Upper lobe of left lung (tissue), 6 donors: ENCODE measurements at regions not wholly inside any gene's neighbourhood (a gene's known extent, or its start where the extent isn't known, plus 50 kb on each side); places are given as distances from the start of the nearest gene placed in this dataset.

Experiments used
- ATAC-seq, 2 donors: fragments of 200-7000 bp; cut with Tn5 transposase; one replicate each; pipeline ENCODE4 v1.9.1; 2022; ENCODE audit warnings: mild to moderate bottlenecking in 2 of 2, moderate library complexity in 2 of 2; ENCODE audit not compliant: low FRiP score in 2 of 2
- DNase-seq, 2 donors: peaks; one replicate each; pipeline ENCODE4 v3.0.0-alpha.2; 2019 to 2020
- H3K27ac ChIP-seq, 4 donors: fragments of 200-600 bp; sonication (generic); one replicate each; pipeline ENCODE4 v1.5.1; 2016 to 2019
- H3K27me3 ChIP-seq, 4 donors: fragments of 200-600 bp; sonication (generic); one replicate each; pipeline ENCODE4 v1.5.1; 2017 to 2019
- H3K36me3 ChIP-seq, 4 donors: fragments of 200-600 bp; sonication (generic); one replicate each; pipeline ENCODE4 v1.5.1; 2016 to 2019
- H3K4me1 ChIP-seq, 4 donors: fragments of 200-600 bp; sonication (generic); one replicate each; pipeline ENCODE4 v1.5.1; 2018 to 2019
- H3K4me3 ChIP-seq, 4 donors: fragments of 200-600 bp; sonication (generic); one replicate each; pipeline ENCODE4 v1.5.1; 2017 to 2019; ENCODE audit warnings: mild to moderate bottlenecking in 2 of 4, moderate library complexity in 1 of 4
- H3K9me3 ChIP-seq, 4 donors: fragments of 200-600 bp; sonication (generic); one replicate each; pipeline ENCODE4 v1.5.1; 2018 to 2019
- CTCF ChIP-seq, 6 experiments: fragments of 450-650 bp in 4 of 6; fragments of 200-600 bp in 2 of 6; sonication (generic) in 2 of 6; IDR thresholded peaks; one replicate each; pipeline ENCODE4 v1.5.1; 2016 to 2019; ENCODE audit warnings: antibody characterized with exemption in 6 of 6
- EP300 ChIP-seq, 4 donors: sonication (generic); formaldehyde crosslinking; IDR thresholded peaks; one replicate each; pipeline ENCODE4 v1.5.1; 2017; ENCODE audit warnings: antibody characterized with exemption in 4 of 4, control low read depth in 2 of 4
- POLR2A ChIP-seq, 4 donors: fragments of 450-650 bp; IDR thresholded peaks; one replicate each; pipeline ENCODE4 v1.5.1; 2016 to 2017; ENCODE audit warnings: antibody characterized with exemption in 4 of 4, mild to moderate bottlenecking in 2 of 4
- POLR2AphosphoS5 ChIP-seq, 2 donors: sonication (generic); formaldehyde crosslinking; IDR thresholded peaks; one replicate each; pipeline ENCODE4 v1.5.1; 2017; ENCODE audit warnings: antibody characterized with exemption in 2 of 2
- WGBS, 2 donors: methylation state at CpG; one replicate each; pipeline ENCODE4 v1.1.5; 2017 to 2018; 5-methylcytosine and 5-hydroxymethylcytosine counted together
- donor health status: DM: no; HTN: no; CAD: no; lungs with moderate emphysema.
- donor health status: DM: no; HTN: yes; CAD: no; lungs with severe emphysema.

DNA sequence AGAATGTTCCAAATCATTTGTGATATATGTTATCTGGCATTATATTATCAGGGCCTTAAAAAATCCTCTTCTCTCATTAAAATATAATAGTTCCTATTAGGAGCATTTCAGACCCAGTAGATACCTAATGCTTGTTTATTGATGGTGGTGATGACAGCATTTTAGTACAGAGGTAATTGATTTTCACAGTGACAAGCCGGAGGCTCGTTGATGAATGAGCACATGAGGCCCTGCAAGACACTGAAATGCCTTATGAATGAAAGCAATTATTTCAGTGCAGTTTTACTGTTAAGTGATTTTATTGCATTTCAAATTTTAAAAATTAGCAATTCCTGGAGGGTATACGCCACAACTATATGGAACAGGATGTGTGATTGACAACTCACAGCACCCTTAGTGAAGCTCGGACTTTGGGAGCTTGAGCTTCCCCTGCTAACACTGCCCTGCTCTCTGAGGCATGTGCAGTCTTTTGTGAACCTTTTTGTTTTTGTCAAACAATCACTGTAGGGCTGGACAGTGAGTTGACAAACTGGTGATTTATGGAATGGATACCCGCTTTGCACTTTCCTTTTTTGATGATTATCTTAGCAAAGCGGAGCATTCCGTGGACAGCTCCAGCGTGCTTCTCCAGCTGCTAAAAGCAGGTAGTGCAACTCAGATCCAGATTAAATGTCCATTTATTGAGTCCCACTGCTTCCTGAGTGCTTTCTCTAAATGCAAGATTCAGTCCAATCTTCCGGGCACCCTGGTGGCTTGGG lies 187.0 kb upstream of the ATP10A start:
- H3K27ac ChIP-seq, result no peak overlapping the region
- H3K27me3 ChIP-seq, result no peaks in the 10 kb centered on the region
- 66 to 69% methylated on average over 9 of the region's 9 CpGs for WGBS, 2 donors
- H3K9me3 ChIP-seq, result no peaks in the 10 kb centered on the region
- TF ChIP-seq CTCF (IDR thresholded peaks at IDR 0.05) (no peak), POLR2AphosphoS5 (IDR thresholded peaks at IDR 0.05) (no peak), EP300 (IDR thresholded peaks at IDR 0.05) (no peak), POLR2A (IDR thresholded peaks at IDR 0.05) (no peak)
- H3K4me1 ChIP-seq, result no peaks in the 10 kb centered on the region
- ATAC-seq, result no peak
- H3K36me3 ChIP-seq, result no peaks in the 10 kb centered on the region
- no peak for DNase-seq
- H3K4me3 ChIP-seq, result no peak overlapping the region

DNA sequence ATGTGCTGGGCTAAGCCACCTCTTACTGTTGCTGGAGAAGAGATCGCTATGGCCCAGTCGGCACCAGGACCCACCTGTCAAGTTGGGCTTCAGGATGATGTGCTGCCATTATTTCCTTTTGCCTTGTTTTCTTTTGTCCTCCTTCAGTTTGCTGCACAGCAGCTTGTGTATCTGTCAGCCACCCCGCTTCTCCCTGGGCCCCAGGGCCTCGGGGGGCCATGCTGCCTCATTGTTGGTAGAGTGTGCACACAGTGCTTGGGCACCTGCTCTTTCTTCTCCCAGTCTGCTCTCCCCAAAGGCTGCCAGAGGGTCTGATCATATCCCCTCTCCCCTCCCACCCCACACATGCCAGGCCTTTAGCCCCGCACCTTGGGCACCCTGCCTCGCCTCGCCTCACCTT lies 185.5 kb upstream of the ATP10A start:
- TF ChIP-seq POLR2A (IDR thresholded peaks at IDR 0.05) (no peak), EP300 (IDR thresholded peaks at IDR 0.05) (no peak), CTCF (IDR thresholded peaks at IDR 0.05) (no peak), POLR2AphosphoS5 (IDR thresholded peaks at IDR 0.05) (no peak)
- no peaks in the 10 kb centered on the region for H3K36me3 ChIP-seq
- no peaks in the 10 kb centered on the region for H3K9me3 ChIP-seq
- ATAC-seq (no peak), DNase-seq (peak in 1 of 2 donors; percentile 43)
- H3K4me1 ChIP-seq, result no peaks in the 10 kb centered on the region
- WGBS, 2 donors, result 89 to 92% methylated on average over 7 of the region's 7 CpGs
- H3K27ac ChIP-seq, result no peak overlapping the region
- H3K27me3 ChIP-seq, result no peaks in the 10 kb centered on the region
- H3K4me3 ChIP-seq, result no peak overlapping the region

DNA sequence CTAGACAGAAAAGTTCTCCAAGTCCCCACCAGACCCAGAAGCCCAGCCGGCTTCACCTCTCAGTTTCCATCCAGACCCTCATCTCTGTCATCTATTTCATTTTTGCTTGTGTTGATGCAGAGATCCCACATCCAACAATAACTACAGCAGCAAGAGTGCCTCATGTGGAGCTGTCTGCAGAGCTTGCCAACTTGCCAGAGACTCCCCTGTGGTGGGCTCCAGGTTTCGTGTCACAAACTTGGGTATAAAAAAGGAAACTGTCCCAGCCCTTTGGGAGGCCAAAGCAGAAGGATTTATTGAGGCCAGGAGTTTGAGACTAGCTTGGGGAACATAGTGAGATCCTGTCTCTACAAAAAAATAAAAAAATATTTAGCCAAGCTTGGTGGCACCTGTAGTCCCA lies 182.4 kb upstream of the ATP10A start:
- 93 to 97% methylated on average over 2 of the region's 2 CpGs for WGBS, 2 donors
- no peak for ATAC-seq
- Histone ChIP-seq H3K4me3 (no peak overlapping the region), H3K9me3 (no peaks in the 10 kb centered on the region), H3K4me1 (no peaks in the 10 kb centered on the region), H3K36me3 (no peaks in the 10 kb centered on the region), H3K27ac (no peak overlapping the region), H3K27me3 (no peaks in the 10 kb centered on the region)
- TF ChIP-seq POLR2A (IDR thresholded peaks at IDR 0.05) (no peak), POLR2AphosphoS5 (IDR thresholded peaks at IDR 0.05) (no peak), EP300 (IDR thresholded peaks at IDR 0.05) (no peak)
- no peak for DNase-seq

- H3K4me3 ChIP-seq, result no peak overlapping the region
- DNase-seq (no peak), ATAC-seq (no peak)
- H3K27me3 ChIP-seq, result no peaks in the 10 kb centered on the region
- no peaks in the 10 kb centered on the region for H3K9me3 ChIP-seq
- WGBS, 2 donors, result 34 to 41% methylated on average over 2 of the region's 2 CpGs
- no peak overlapping the region for H3K27ac ChIP-seq
- no peak for TF ChIP-seq EP300 (IDR thresholded peaks at IDR 0.05)
- no peak for TF ChIP-seq POLR2AphosphoS5 (IDR thresholded peaks at IDR 0.05)
- TF ChIP-seq CTCF (IDR thresholded peaks at IDR 0.05), result no peak
- no peak for TF ChIP-seq POLR2A (IDR thresholded peaks at IDR 0.05)
- no peaks in the 10 kb centered on the region for H3K36me3 ChIP-seq
- no peaks in the 10 kb centered on the region for H3K4me1 ChIP-seq
Measured at GRCh38 chr15:26043018-26043417, 179.9 kb upstream of the ATP10A start.

DNA sequence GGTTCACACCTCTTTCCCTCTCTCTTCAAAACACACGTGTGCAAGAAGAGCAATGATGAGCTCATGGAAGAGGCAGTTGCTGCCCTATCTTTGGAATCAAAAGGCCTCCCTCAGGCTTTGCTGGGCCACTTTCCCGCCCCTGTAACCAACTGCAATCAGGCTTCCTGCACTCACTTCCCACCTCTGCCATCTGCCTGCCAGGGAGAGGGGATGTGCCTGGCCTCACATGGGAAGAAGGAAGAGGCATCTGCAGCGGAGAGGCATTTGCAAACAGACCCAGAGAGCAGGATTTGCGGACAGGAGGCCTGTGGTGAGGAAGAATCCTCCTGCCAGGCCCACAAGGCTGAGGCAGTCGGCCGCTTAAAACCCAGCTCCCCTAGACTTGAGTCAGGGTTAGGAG lies 175.6 kb upstream of the ATP10A start:
- 57 to 67% methylated on average over 6 of the region's 6 CpGs for WGBS, 2 donors
- ATAC-seq (no peak), DNase-seq (no peak)
- Histone ChIP-seq H3K27ac (no peak overlapping the region), H3K9me3 (no peaks in the 10 kb centered on the region), H3K4me1 (no peaks in the 10 kb centered on the region), H3K4me3 (no peak overlapping the region), H3K36me3 (no peaks in the 10 kb centered on the region), H3K27me3 (no peaks in the 10 kb centered on the region)
- TF ChIP-seq CTCF (IDR thresholded peaks at IDR 0.05) (no peak), POLR2AphosphoS5 (IDR thresholded peaks at IDR 0.05) (no peak), POLR2A (IDR thresholded peaks at IDR 0.05) (no peak), EP300 (IDR thresholded peaks at IDR 0.05) (no peak)
